ENCODE measurements at regions not wholly inside any gene's neighbourhood (a gene's known extent, or its start where the extent isn't known, plus 50 kb on each side); places are given as distances from the start of the nearest gene placed in this dataset.

- DNase-seq (ENCODE audit: low spot score): no peak
Measured at GRCh38 chr18:8536231-8536630, 73.0 kb upstream of the RAB12 start.

- no peak for DNase-seq (ENCODE audit: low spot score)
Measured at GRCh38 chr18:8536922-8537321, 72.3 kb upstream of the RAB12 start.

- DNase-seq (ENCODE audit: low spot score): no peak
Measured at GRCh38 chr18:8537400-8537799, 71.8 kb upstream of the RAB12 start.

GRCh38 chr18:8538935-8539334, 70.3 kb upstream of the RAB12 start:
- DNase-seq (ENCODE audit: low spot score): no peak

- no peak for DNase-seq (ENCODE audit: low spot score)
Measured at GRCh38 chr18:8546677-8547076, 62.6 kb upstream of the RAB12 start.

- no peak for DNase-seq (ENCODE audit: low spot score)
Measured at GRCh38 chr18:8548186-8548585, 61.1 kb upstream of the RAB12 start.

- DNase-seq (ENCODE audit: low spot score): no peak
Measured at GRCh38 chr18:8549254-8549757, 59.9 kb upstream of the RAB12 start.

GRCh38 chr18:8552151-8552550, 57.1 kb upstream of the RAB12 start:
- no peak for DNase-seq (ENCODE audit: low spot score)

GRCh38 chr18:8554354-8554753, 54.9 kb upstream of the RAB12 start:
- no peak for DNase-seq (ENCODE audit: low spot score)

- DNase-seq (ENCODE audit: low spot score): no peak
Measured at GRCh38 chr18:8556424-8556823, 52.8 kb upstream of the RAB12 start.
